ENCODE measurements at regions not wholly inside any gene's neighbourhood (a gene's known extent, or its start where the extent isn't known, plus 50 kb on each side); places are given as distances from the start of the nearest gene placed in this dataset.

GRCh38 chr10:6321880-6322279, 119.1 kb downstream of the PFKFB3 start:
- DNase-seq (ENCODE audit: low spot score in 2 of 2), result no peak
- TF ChIP-seq CTCF (IDR thresholded peaks at IDR 0.05), result no peak
- no peak for TF ChIP-seq POLR2A (IDR thresholded peaks at IDR 0.05)
- 86 to 88% methylated on average over 9 of the region's 9 CpGs for WGBS, 2 donors
- intact Hi-C loops (cut with DNase I; ENCODE audit: low total_unique reads), result no loop called here
- H3K4me3 ChIP-seq (ENCODE audit: low read depth, poor library complexity, severe bottlenecking), result no peak overlapping the region

- intact Hi-C loops (cut with DNase I; ENCODE audit: low total_unique reads), result no loop called here
- WGBS, 2 donors, result 89 to 97% methylated on average over 3 of the region's 3 CpGs
- H3K4me3 ChIP-seq (ENCODE audit: low read depth, poor library complexity, severe bottlenecking), result no peak overlapping the region
- DNase-seq (ENCODE audit: low spot score in 2 of 2), result no peak
- TF ChIP-seq POLR2A (IDR thresholded peaks at IDR 0.05), result no peak
- no peak for TF ChIP-seq CTCF (IDR thresholded peaks at IDR 0.05)
These were observed 120.1 kb downstream of the PFKFB3 start for GRCh38 chr10:6322805-6323204.

GRCh38 chr10:6327961-6328698, 125.4 kb downstream of the PFKFB3 start:
- intact Hi-C loops (cut with DNase I; ENCODE audit: low total_unique reads), result no loop called here
- H3K4me3 ChIP-seq (ENCODE audit: low read depth, poor library complexity, severe bottlenecking), result no peak overlapping the region
- 89% methylated on average over 10 of the region's 10 CpGs for WGBS, 2 donors
- TF ChIP-seq POLR2A (IDR thresholded peaks at IDR 0.05) (no peak), CTCF (IDR thresholded peaks at IDR 0.05) (no peak)
- no peak for DNase-seq (ENCODE audit: low spot score in 2 of 2)

GRCh38 chr10:6328699-6329423, 126.1 kb downstream of the PFKFB3 start:
- intact Hi-C loops (cut with DNase I; ENCODE audit: low total_unique reads), result no loop called here

GRCh38 chr10:6333086-6333485, 130.4 kb downstream of the PFKFB3 start:
- H3K4me3 ChIP-seq (ENCODE audit: low read depth, poor library complexity, severe bottlenecking), result no peak overlapping the region
- 75 to 90% methylated on average over 4 of the region's 4 CpGs for WGBS, 2 donors
- intact Hi-C loops (cut with DNase I; ENCODE audit: low total_unique reads), result no loop called here
- TF ChIP-seq POLR2A (IDR thresholded peaks at IDR 0.05), result no peak
- TF ChIP-seq CTCF (IDR thresholded peaks at IDR 0.05), result no peak
- no peak for DNase-seq (ENCODE audit: low spot score in 2 of 2)

More at GRCh38 chr10:6328699-6329423, 126.1 kb downstream of the PFKFB3 start:
- TF ChIP-seq CTCF (IDR thresholded peaks at IDR 0.05) (no peak), POLR2A (IDR thresholded peaks at IDR 0.05) (no peak)
- 79 to 88% methylated on average over 11 of the region's 11 CpGs for WGBS, 2 donors
- DNase-seq (ENCODE audit: low spot score in 2 of 2), result no peak
- H3K4me3 ChIP-seq (ENCODE audit: low read depth, poor library complexity, severe bottlenecking), result no peak overlapping the region
